Adrenal gland (tissue), 9 donors: ENCODE measurements at regions not wholly inside any gene's neighbourhood (a gene's known extent, or its start where the extent isn't known, plus 50 kb on each side); places are given as distances from the start of the nearest gene placed in this dataset.
"Not testable (repeated sequence)": the region's sequence is repeated elsewhere in the genome, so short reads cannot be mapped to it uniquely, and the experiment has no call there.

Experiments used
- DNase-seq, 7 donors: peaks; one replicate each; pipeline ENCODE4 v3.0.0-alpha.2; 2019 to 2020
- H3K27ac ChIP-seq, 5 donors: fragments of 200-600 bp; sonication (generic) in 4 of 5; 1 replicate in 3 of 5; 2 replicates in 2 of 5; pipeline versions ENCODE4 v1.5.1 to v1.8.0; 2016 to 2020; ENCODE audit warnings: mild to moderate bottlenecking in 1 of 5
- H3K27me3 ChIP-seq: fragments of 200-600 bp; 2 replicates; pipeline ENCODE4 v1.8.0; 2021
- H3K36me3 ChIP-seq, 2 donors: fragments of 200-600 bp; replicated peaks in 1 of 2; 1 replicate in 1 of 2; 2 replicates in 1 of 2; pipeline versions ENCODE4 v1.5.1 to v1.8.0; 2018 to 2022
- H3K4me1 ChIP-seq, 2 donors: fragments of 200-600 bp; replicated peaks in 1 of 2; 1 replicate in 1 of 2; 2 replicates in 1 of 2; pipeline versions ENCODE4 v1.5.1 to v1.8.0; 2018 to 2021
- H3K4me3 ChIP-seq, 4 donors: fragments of 200-600 bp; sonication (generic) in 3 of 4; one replicate each; pipeline ENCODE4 v1.5.1; 2016 to 2018
- H3K9me3 ChIP-seq, 3 donors: fragments of 200-600 bp; sonication (generic) in 1 of 3; replicated peaks in 1 of 3; 1 replicate in 2 of 3; 2 replicates in 1 of 3; pipeline versions ENCODE4 v1.5.1 to v1.8.0; 2016 to 2021
- CTCF ChIP-seq, 6 experiments: fragments of 450-650 bp in 4 of 6; fragments of 200-600 bp in 2 of 6; sonication (generic) in 1 of 6; IDR thresholded peaks; 1 replicate in 5 of 6; 2 replicates in 1 of 6; pipeline versions ENCODE4 v1.5.1 to v1.8.0; 2016 to 2021; ENCODE audit warnings: antibody characterized with exemption in 6 of 6, mild to moderate bottlenecking in 2 of 6, moderate library complexity in 1 of 6
- POLR2A ChIP-seq, 2 donors: fragments of 450-650 bp; IDR thresholded peaks; one replicate each; pipeline ENCODE4 v1.6.1; 2017; ENCODE audit warnings: antibody characterized with exemption in 2 of 2, mild to moderate bottlenecking in 2 of 2, moderate library complexity in 1 of 2
- WGBS, 4 donors: extraction: QIAGEN DNeasy Blood & Tissue Kit in 2 of 4; methylation state at CpG; one replicate each; pipeline versions ENCODE4 v1.1.5 to v1.1.7; 2013 to 2017; 5-methylcytosine and 5-hydroxymethylcytosine counted together
- intact Hi-C, 2 donors: fragments of 100-400 bp; cut with DNase I; formaldehyde crosslinking; loops; one replicate each; pipeline versions ENCODE4 v1.14.1 to v1.15.0; 2022 to 2023
- donor health status: healthy with polysubstance abuse.
- donor health status: Bipolar disorder and iron deficiency.
- donor health status: DM: yes; HTN: yes; CAD: no.
- donor health status: DM: no; HTN: no; CAD: no.
- donor health status: DM: no; HTN: no; CAD: no.

GRCh38 chr16:48024042-48024441 is 131.8 kb downstream of the ABCC12 start:
- WGBS, 4 donors: 64 to 80% (median 74%) methylated on average over 3 to 5 of the region's 5 CpGs
- H3K4me3 ChIP-seq: no peak overlapping the region
- intact Hi-C loops: no loop called here
- no peak overlapping the region for H3K27ac ChIP-seq
- TF ChIP-seq CTCF (IDR thresholded peaks at IDR 0.05) (no peak), POLR2A (IDR thresholded peaks at IDR 0.05) (no peak)
- H3K4me1 ChIP-seq: no peaks in the 10 kb centered on the region
- no peak for DNase-seq
- no peaks in the 10 kb centered on the region for H3K36me3 ChIP-seq
- H3K9me3 ChIP-seq: no peaks in the 10 kb centered on the region
- H3K27me3 ChIP-seq: no peaks in the 10 kb centered on the region

- Histone ChIP-seq H3K9me3 (no peaks in the 10 kb centered on the region), H3K27me3 (no peaks in the 10 kb centered on the region), H3K27ac (no peak overlapping the region), H3K4me3 (no peak overlapping the region), H3K36me3 (no peaks in the 10 kb centered on the region), H3K4me1 (no peaks in the 10 kb centered on the region)
- TF ChIP-seq CTCF (IDR thresholded peaks at IDR 0.05) (no peak), POLR2A (IDR thresholded peaks at IDR 0.05) (no peak)
- DNase-seq: no peak
- intact Hi-C loops: no loop called here
- 76 to 90% (median 82%) methylated on average over 3 to 5 of the region's 5 CpGs for WGBS, 4 donors
These were observed 133.3 kb downstream of the ABCC12 start for GRCh38 chr16:48022496-48022895.

- 28 to 54% (median 40%) methylated on average over 3 to 4 of the region's 6 CpGs; no CpG with 5 or more reads in 1 of the 4 donors for WGBS, 4 donors
These were observed 135.2 kb downstream of the ABCC12 start for GRCh38 chr16:48020617-48021016.

GRCh38 chr16:48014349-48015135 is 141.3 kb downstream of the ABCC12 start:
- Histone ChIP-seq H3K27ac (no peak overlapping the region), H3K36me3 (no peaks in the 10 kb centered on the region), H3K4me3 (no peak overlapping the region), H3K9me3 (no peaks in the 10 kb centered on the region), H3K4me1 (no peaks in the 10 kb centered on the region), H3K27me3 (no peaks in the 10 kb centered on the region)
- WGBS, 4 donors: 79 to 85% (median 82%) methylated on average over 9 to 10 of the region's 10 CpGs
- TF ChIP-seq POLR2A (IDR thresholded peaks at IDR 0.05) (no peak), CTCF (IDR thresholded peaks at IDR 0.05) (no peak)
- intact Hi-C loops: loop anchor here in 1 of 2 donors (5.0 kb wide), 1 partner anchor 52 kb away; no protein-coding TSS in a partner anchor
- DNase-seq: no peak

More at GRCh38 chr16:48020617-48021016, 135.2 kb downstream of the ABCC12 start:
- H3K4me1 ChIP-seq, DNase-seq, H3K36me3 ChIP-seq, H3K4me3 ChIP-seq, intact Hi-C loops, H3K27ac ChIP-seq, H3K9me3 ChIP-seq, H3K27me3 ChIP-seq: not testable (repeated sequence)

- Histone ChIP-seq H3K36me3 (no peaks in the 10 kb centered on the region), H3K4me3 (no peak overlapping the region), H3K27ac (no peak overlapping the region), H3K9me3 (no peaks in the 10 kb centered on the region), H3K4me1 (no peaks in the 10 kb centered on the region), H3K27me3 (no peaks in the 10 kb centered on the region)
- TF ChIP-seq POLR2A (IDR thresholded peaks at IDR 0.05) (no peak), CTCF (IDR thresholded peaks at IDR 0.05) (no peak)
- no peak for DNase-seq
- intact Hi-C loops: loop anchor here in 1 of 2 donors (5.0 kb wide), 1 partner anchor 51 kb away; no protein-coding TSS in a partner anchor
- 69 to 84% (median 74%) methylated on average over 3 to 6 of the region's 6 CpGs for WGBS, 4 donors
These were observed 142.3 kb downstream of the ABCC12 start for GRCh38 chr16:48013491-48013901.
